Hippocampal formation (tissue), 2 donors: ENCODE measurements at regions not wholly inside any gene's neighbourhood (a gene's known extent, or its start where the extent isn't known, plus 50 kb on each side); places are given as distances from the start of the nearest gene placed in this dataset.

ENCODE experiments used
- DNase-seq, 2 donors: peaks; one replicate each; lab custom pipeline; 2025; lab: John Stamatoyannopoulos, UW

DNA sequence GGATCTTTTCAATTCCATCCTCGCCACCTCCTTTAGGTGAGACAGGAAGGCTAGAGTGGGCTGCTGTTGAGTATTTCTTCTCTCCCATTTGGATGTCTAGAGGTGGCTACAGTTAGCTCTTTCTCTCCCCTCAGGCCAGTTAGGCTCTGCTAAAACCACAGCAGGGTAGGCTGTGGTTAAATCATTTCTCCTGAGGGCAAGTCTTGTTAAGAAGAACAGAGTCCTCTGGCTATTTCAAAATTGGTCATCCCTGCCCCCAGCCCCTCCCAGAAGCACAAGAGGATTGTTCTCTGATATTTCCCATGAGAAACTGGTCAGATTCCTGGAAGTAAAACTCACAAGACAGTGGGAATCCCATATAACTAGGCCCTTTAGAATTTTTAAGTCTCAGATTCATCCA is 1359.5 kb downstream of the TECRL start:
- no peak for DNase-seq

GRCh38 chr4:63049278-63049677 is 1360.0 kb downstream of the TECRL start:
- DNase-seq = no peak

DNA sequence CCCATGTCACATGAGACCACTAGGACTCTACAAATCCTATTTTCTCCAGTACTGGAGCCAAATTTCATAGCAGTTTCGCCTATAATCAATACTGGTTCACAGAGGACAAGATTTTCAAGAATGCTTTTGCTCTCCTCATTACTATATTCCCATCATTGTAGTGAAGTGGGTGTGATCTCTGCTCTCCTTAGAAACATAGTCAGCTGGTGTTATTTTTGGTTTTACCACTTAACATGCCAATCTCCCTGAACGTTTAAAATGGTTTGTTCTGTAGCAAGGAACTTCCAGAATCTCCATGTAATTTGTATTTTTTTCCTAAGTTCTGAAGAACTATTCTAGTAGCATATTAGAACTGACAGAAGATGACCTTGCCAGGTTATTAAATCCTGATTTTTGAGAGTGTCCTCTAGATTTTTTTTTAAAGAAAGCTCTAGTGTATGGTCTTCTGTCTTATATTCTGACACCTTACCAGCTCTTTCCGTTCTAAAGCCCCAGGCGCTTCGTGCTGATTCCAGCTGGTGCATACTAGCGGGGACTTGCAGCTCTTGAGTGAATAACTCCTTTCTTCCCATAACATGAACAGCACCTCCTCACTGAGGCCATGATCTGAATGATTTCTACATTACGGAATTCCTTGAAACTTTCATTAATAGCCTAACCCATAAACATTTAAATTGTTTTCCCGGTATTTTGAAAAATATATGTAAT is 1372.9 kb downstream of the TECRL start:
- no peak for DNase-seq

DNA sequence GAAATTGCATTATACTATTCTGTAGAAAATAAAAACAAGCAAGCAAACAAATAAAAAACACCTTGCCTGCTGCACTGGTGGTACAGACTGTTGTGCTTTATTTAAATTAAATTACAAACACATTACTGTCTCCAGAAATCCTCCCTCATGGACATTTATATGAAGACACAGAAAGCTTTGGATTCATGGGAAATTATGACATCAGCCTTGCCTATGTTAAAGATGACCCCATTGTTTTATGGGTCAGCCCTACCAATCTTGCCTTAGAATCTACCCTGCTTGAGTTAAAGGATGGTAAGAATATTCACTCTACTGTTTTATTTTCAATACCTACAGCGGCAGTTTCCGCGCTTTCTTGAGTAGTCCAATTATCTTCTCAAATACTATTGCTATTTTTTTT is 1379.9 kb downstream of the TECRL start:
- DNase-seq = no peak

DNA sequence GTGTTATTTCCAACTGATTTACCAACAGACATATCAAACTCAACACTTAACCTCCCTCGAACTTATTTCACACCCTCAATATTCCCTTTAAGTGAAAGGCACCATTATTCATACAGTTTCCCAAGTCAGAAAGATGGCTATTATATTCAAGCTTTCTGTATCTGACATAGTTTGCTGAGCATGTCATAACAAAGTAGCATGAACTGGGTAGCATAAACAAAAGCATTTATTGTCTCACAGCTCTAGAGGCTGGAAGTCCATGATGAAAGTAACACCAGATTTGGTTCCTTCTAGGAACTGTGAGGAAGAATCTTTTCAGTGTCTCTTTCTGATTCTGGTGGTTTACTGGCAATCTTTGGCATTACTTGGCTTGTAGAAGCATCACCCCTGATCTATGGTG is 1388.6 kb downstream of the TECRL start:
- DNase-seq = no peak

DNA sequence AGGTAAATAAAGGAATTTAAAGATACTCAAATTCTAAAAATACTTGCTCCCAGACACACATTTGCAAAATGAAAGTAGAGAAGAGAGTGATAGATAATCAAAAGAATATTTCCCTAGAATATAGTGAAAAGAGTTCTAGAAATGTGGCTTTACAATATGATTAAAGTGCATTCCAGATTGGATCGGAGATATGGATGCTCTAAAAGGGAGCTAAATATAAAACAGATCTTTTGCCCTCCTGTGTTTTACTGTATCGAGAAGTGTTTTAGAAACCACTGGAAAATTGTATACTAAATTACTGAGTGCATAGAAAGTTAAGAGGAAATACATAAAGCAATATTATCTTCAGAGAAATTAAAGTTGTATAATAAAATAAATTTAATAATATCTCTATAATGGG is 1392.0 kb downstream of the TECRL start:
- no peak for DNase-seq

DNA sequence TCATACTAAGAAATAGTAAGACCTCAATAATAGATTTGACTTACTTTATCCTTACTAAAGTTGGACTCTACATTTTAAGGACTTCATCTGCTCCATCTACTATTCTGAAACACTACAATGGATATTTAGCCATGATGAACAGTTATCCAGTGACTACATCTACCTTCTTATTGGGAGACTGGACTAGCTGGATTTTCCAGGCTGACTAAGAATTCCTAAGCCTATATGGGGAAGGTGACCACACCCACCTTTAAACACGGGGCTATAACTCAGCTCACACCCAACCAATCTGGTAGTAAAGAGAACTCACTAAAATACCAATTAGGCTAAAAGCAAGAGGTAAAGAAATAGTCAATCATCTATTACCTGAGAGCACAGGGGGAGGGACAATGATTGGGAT is 1438.4 kb downstream of the TECRL start:
- DNase-seq = no peak

DNA sequence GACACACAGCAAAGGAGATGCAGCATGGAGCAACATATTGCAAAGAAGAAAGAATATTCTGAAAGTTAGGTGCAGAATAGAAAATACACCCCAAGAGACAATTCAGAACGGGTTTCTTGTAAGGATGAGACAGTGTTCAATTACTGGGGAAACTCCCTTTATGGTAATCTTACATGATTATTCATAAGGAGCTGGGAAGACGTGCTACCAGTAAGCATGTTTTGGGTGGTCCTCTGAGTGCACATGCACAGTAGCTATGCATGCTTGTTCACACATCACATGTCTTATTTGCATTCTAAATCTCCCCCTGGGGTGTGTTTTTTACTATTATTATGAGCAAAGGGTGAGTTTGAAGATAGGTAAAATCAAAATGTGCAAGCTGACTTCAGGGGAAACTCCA is 1448.8 kb downstream of the TECRL start:
- no peak for DNase-seq

DNA sequence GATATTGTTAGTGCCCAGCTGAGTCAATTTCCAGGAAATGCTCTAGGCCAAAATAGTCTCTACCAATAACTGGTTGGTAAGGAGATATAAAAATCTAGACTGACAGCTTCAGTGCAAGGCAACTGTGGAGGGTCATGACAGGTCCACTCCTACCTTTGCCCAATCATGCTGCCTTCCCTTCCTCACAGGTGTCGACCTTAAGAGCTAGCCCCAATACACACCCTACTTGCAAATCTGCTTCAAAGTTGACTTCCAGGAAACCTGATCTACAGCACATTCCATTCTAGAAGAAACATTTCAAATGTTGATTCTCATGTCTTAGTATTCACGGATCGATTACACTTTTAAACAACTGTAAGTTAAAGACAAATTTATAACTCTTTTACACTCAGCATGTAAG is 1455.5 kb downstream of the TECRL start:
- no peak for DNase-seq

DNA sequence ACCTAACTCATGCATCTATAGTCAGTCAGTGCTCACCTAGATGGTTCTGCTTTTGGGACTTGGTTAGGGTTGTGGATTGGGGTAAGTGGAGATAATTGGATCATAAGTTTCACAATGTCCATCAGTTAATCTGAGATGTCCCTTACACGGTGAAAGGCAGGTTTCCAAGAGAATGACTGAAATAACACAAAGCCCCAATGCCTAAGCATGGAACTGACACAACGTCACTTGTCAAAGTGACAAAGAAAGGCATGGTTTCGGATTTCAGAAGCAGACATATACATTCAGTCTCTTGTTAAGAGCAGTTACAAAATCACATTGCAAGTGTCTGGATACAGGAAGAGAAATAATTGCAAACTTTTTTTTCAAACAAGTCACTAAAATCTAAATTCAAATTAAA is 1456.9 kb downstream of the TECRL start:
- DNase-seq = no peak

DNA sequence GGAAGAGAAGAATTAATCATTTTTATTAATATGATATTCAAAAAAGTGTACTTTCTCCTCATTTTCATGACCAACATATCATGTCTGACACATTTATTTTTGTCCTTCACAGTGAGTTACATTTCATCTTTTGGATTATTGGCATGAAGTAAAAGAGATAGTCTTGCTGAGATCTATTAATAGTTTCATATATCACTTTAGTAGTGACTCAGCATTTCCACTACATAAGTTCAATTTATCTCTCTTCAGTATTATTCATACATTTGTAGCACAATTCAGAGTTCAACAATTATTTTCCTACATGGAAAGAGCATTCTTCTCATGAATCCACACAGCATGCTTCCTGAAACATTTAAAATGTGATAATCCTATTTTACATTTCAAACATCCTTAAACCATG is 1461.1 kb downstream of the TECRL start:
- DNase-seq = no peak

DNA sequence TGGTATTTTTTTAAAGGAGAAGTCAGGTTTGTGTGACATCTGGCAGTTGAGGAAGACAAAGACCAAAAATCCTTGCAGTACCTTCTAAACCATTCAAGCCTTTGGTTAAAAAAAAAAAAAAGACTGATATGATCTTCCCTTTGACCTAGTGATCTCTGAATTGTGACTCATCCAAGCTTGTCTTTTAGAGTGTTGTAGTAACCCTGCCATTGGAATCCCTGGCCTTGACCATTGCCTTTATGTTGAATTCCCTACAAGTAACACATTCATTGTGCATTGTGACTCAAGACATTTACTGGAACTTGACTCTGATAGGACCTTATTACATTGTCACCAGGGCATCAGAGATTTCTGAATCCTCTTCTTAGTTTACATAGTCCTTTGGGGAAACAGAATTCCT is 1469.0 kb downstream of the TECRL start:
- no peak for DNase-seq

- no peak for DNase-seq
These were observed 1478.4 kb downstream of the TECRL start for GRCh38 chr4:62930884-62931283.

DNA sequence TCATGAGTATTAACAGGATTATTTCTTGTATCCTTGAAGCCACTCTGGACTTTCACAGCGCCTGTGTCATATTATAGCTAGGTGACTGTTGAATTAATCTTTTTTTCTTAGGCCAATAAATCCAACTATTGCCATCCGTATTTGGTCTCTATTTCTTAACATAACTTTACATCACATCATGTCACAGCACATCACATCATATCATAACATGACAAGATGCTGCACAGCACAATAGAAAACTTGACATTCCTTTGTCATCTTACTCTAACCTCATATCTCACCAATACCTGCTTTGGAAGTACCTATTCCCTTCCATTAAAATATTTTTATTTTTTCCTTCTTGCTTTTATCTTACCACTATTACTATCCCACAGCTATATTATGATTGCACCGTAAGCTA is 1480.8 kb downstream of the TECRL start:
- no peak for DNase-seq

DNA sequence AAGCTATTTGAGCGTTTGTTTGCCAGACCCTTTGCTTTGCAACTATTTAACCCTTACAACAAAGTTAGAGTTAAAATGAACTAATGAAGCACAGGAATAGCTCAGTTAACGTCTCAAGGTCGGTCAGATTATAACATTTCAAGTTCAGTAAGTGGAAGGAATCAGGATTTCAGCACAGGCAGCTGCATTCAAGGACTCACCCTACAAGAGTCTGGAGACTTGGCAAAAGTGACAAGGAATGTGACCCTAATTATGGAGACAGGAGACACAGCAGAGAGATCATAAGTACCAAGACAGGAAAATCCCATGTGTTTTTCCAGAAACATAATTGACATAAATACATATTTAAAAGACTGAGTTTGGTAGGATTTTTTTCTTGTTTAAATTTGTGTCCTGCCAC is 1481.7 kb downstream of the TECRL start:
- no peak for DNase-seq

- no peak for DNase-seq
These were observed 1485.5 kb downstream of the TECRL start for GRCh38 chr4:62923783-62924182.

GRCh38 chr4:62917649-62918048 is 1491.6 kb downstream of the TECRL start:
- DNase-seq = no peak

GRCh38 chr4:62914758-62915157 is 1494.5 kb downstream of the TECRL start:
- DNase-seq = no peak

- no peak for DNase-seq
These were observed 1496.2 kb downstream of the TECRL start for GRCh38 chr4:62913065-62913464.

DNA sequence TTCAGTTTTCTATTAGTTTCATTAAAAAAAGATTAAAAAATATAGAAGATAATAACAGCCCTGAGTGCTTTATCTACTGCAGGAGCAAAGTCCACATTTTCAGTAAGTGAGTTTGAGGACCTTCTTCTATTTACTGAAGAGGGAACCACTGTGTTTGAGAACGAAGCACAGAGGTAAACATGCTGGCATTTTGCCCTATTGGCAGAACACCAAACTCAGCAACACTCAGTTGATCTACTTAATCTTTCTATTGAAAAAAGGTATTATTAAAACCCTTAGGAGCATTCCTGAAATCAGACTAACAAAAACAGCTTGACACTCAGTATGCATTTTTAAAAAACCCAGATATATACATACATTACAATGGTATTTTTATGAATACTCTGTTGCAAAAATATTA is 1496.7 kb downstream of the TECRL start:
- no peak for DNase-seq

GRCh38 chr4:62909238-62909637 is 1500.0 kb downstream of the TECRL start:
- no peak for DNase-seq

GRCh38 chr4:62901101-62901500 is 1508.1 kb downstream of the TECRL start:
- no peak for DNase-seq

GRCh38 chr4:62899646-62900364 is 1509.4 kb downstream of the TECRL start:
- no peak for DNase-seq

DNA sequence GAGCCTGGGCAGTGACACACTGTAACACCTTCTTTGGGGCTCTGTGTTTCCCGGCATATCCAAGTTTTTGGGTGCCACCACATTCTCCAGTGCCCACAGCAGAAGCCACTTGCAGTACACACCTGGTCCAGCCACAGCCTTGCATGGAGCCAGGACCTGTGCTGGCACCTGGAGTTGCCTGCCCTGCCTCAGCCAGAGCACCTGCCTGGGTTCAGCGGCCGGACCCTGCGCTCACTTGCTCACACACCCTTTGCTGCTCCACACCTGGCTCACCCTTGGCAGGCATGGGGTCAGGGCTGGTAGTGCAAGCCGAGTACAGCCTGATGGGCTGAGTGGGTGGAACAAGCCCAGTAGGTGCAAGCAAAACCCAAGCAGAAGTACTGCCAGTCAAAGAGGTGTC is 1511.1 kb downstream of the TECRL start:
- DNase-seq = no peak
